Spinal cord (tissue), 9 donors: ENCODE measurements at regions not wholly inside any gene's neighbourhood (a gene's known extent, or its start where the extent isn't known, plus 50 kb on each side); places are given as distances from the start of the nearest gene placed in this dataset.
"Not testable (repeated sequence)": the region's sequence is repeated elsewhere in the genome, so short reads cannot be mapped to it uniquely, and the experiment has no call there.

ENCODE experiments used
- DNase-seq, 6 donors: peaks; one replicate each; pipeline versions ENCODE4 v3.0.0 to v3.0.0-alpha.2; 2013 to 2015; ENCODE audit warnings: low spot score in 6 of 6, low read depth in 4 of 6
- H3K27ac ChIP-seq: one replicate; pipeline ENCODE4 v1.5.1; 2013; ENCODE audit warnings: low read depth, low read length, control low read depth
- H3K27me3 ChIP-seq: one replicate; pipeline ENCODE4 v1.6.1; 2013; ENCODE audit warnings: low read length; ENCODE audit not compliant: control insufficient read depth, insufficient read depth
- H3K36me3 ChIP-seq: one replicate; pipeline ENCODE4 v1.6.1; 2013; ENCODE audit warnings: low read length; ENCODE audit not compliant: control insufficient read depth, insufficient read depth
- H3K4me1 ChIP-seq: one replicate; pipeline ENCODE4 v1.6.1; 2013; ENCODE audit warnings: low read length; ENCODE audit not compliant: control insufficient read depth, insufficient read depth
- H3K4me3 ChIP-seq: one replicate; pipeline ENCODE4 v1.5.1; 2013; ENCODE audit warnings: low read depth, low read length, control low read depth
- H3K9me3 ChIP-seq: one replicate; pipeline ENCODE4 v1.6.1; 2013; ENCODE audit warnings: low read length; ENCODE audit not compliant: control insufficient read depth, insufficient read depth
- WGBS: methylation state at CpG from one replicate; pipeline ENCODE4 v1.1.5; 2013; ENCODE audit warnings: missing lambda C conversion rate; ENCODE audit not compliant: insufficient coverage; 5-methylcytosine and 5-hydroxymethylcytosine counted together
- donor health status: healthy.

DNA sequence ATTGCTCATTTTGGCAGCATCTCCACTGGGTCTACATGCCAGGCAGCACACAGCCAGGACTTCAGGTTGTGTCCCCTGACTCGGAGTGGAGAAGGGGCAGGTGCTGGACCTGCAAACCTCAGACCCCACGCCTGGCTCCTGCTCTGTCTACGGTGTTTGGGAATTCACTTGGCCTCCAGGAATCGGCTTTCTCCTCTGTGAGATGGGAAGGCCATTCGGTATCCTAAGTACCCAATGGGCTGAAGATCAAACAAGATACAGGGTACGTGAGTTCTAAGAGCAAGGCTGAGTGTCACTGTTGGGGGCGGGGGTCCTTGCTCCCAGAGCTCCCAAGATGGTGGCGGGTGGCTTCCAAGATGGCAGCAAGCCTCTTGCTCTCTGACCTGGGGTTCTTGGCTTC, 73.2 kb upstream of the EN2 start:
- 94% methylated on average over 8 of the region's 8 CpGs for WGBS
- no peak for DNase-seq
- H3K27me3 ChIP-seq = peaks cover 55% of the 10 kb centered on the region

DNA sequence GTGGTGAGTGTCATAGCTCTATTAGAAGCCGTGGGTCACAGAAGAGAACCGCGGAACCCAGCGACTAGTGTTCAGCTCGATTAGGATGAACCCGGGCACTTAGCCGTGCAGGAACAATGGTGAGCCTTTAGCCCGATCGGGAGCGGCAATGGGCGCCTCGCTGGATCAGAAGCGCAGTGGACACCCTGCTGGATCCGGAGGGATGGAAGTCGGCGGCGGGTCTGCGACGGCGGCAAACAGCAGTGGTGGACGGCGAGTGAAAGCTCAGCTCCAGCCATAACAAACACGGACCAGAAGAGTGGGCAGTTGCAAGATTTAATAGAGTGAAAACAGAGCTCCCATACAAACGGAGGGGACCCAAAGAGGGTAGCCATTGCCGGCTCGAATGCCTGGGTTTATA, 72.7 kb upstream of the EN2 start:
- DNase-seq, H3K9me3 ChIP-seq, H3K36me3 ChIP-seq, H3K27ac ChIP-seq, H3K4me3 ChIP-seq: not testable (repeated sequence)
- peaks cover 24% of the 10 kb centered on the region for H3K4me1 ChIP-seq
- WGBS = 89% methylated on average over 26 of the region's 26 CpGs
- peaks cover 51% of the 10 kb centered on the region for H3K27me3 ChIP-seq

More for the DNA sequence above, 73.2 kb upstream of the EN2 start:
- no peak overlapping the region for H3K27ac ChIP-seq
- H3K4me1 ChIP-seq = peaks cover 27% of the 10 kb centered on the region
- H3K4me3 ChIP-seq = no peak overlapping the region
- no peaks in the 10 kb centered on the region for H3K9me3 ChIP-seq
- H3K36me3 ChIP-seq = no peaks in the 10 kb centered on the region

DNA sequence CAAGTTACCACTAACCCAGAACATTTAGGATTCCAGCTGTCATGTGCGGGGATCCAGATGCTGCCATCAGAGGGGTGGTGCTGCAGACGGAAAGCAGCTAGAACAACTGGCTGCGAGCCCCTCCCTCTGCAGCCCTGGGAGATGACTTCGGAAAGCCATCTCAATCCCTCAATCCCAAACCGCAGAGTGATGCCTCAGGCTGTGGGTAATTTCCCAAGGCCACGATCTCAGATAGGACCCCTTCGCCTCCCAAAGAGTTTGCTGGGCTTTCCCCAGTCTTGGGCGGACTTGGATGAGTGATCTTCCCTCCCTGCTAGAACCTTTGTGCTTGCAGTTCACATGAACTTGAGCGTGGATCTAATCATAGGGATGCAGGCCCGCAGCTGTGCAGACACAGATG, 71.3 kb upstream of the EN2 start:
- 80% methylated on average over 10 of the region's 10 CpGs for WGBS
- no peak overlapping the region for H3K27ac ChIP-seq
- no peak overlapping the region for H3K4me3 ChIP-seq
- no peak for DNase-seq
- peaks cover 13% of the 10 kb centered on the region for H3K4me1 ChIP-seq
- peaks cover 37% of the 10 kb centered on the region for H3K27me3 ChIP-seq
- H3K36me3 ChIP-seq = no peaks in the 10 kb centered on the region
- no peaks in the 10 kb centered on the region for H3K9me3 ChIP-seq

- peaks cover 31% of the 10 kb centered on the region for H3K27me3 ChIP-seq
- no peak overlapping the region for H3K4me3 ChIP-seq
- no peaks in the 10 kb centered on the region for H3K9me3 ChIP-seq
- no peaks in the 10 kb centered on the region for H3K36me3 ChIP-seq
- no peak for DNase-seq
- H3K4me1 ChIP-seq = peaks cover 8% of the 10 kb centered on the region
- WGBS = 87% methylated on average over 14 of the region's 16 CpGs
- H3K27ac ChIP-seq = no peak overlapping the region
These were observed 70.8 kb upstream of the EN2 start for GRCh38 chr7:155387066-155387620.

DNA sequence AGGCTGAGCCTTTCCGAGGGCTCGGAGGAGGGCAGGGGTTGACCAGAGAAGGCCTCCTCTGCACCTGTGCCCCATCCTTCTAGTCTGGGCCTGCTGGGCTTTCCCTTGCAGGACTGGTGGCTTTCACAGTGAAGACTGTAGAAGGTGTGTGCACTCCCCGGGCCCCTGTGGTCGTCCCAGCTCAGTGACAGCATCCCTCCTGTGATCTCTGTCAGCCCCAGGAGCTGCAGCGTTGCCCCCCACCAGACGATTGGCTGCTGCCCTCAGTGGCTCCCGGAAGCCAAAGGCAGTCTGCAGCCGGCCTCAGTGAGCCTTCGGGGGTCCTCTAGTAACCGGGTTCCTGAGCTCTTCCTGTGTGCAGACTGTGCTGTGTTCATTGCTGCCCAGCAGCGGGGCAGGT, 69.4 kb upstream of the EN2 start:
- Histone ChIP-seq H3K27ac (no peak overlapping the region), H3K4me1 (no peaks in the 10 kb centered on the region), H3K4me3 (no peak overlapping the region), H3K36me3 (no peaks in the 10 kb centered on the region), H3K27me3 (peaks cover 17% of the 10 kb centered on the region), H3K9me3 (no peaks in the 10 kb centered on the region)
- no peak for DNase-seq
- 76% methylated on average over 8 of the region's 11 CpGs for WGBS

DNA sequence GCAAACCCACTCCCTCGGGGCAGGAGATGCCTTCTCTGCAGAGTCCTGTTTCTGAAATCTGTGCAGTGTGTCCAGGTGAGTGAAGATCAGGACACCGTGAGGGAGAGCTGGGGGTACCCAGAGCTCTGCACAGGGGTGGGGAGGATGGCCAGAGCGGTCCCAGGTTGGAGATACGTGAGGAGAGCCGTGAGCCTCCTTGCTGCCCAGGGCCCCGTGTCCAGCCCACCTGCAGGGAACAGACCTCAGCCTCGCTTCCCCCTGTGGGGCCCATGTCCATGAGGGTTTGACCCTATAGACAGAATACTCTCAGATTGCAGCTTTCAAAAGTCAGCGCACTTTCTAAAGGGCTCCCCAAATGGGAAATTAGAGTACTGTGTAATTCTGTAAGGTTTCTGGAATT, 66.5 kb upstream of the EN2 start:
- H3K9me3 ChIP-seq = no peaks in the 10 kb centered on the region
- no peaks in the 10 kb centered on the region for H3K36me3 ChIP-seq
- peaks cover 7% of the 10 kb centered on the region for H3K4me1 ChIP-seq
- H3K4me3 ChIP-seq = no peak overlapping the region
- peaks cover 4% of the 10 kb centered on the region for H3K27me3 ChIP-seq
- no peak for DNase-seq
- 85% methylated on average over 7 of the region's 8 CpGs for WGBS
- no peak overlapping the region for H3K27ac ChIP-seq

- H3K4me3 ChIP-seq = no peak overlapping the region
- H3K27me3 ChIP-seq = peaks cover 2% of the 10 kb centered on the region
- H3K9me3 ChIP-seq = no peaks in the 10 kb centered on the region
- H3K36me3 ChIP-seq = no peaks in the 10 kb centered on the region
- peaks cover 7% of the 10 kb centered on the region for H3K4me1 ChIP-seq
- 67% methylated on average over 9 of the region's 11 CpGs for WGBS
- DNase-seq = peak in 1 of 6 donors; percentile 46
- no peak overlapping the region for H3K27ac ChIP-seq
These were observed 65.0 kb upstream of the EN2 start for GRCh38 chr7:155392726-155393570.

GRCh38 chr7:155394413-155394812, 63.5 kb upstream of the EN2 start:
- no peak overlapping the region for H3K4me3 ChIP-seq
- H3K27ac ChIP-seq = no peak overlapping the region
- H3K27me3 ChIP-seq = no peaks in the 10 kb centered on the region
- DNase-seq = no peak
- 95% methylated on average over 7 of the region's 7 CpGs for WGBS
- H3K4me1 ChIP-seq = peaks cover 7% of the 10 kb centered on the region
- no peaks in the 10 kb centered on the region for H3K9me3 ChIP-seq
- H3K36me3 ChIP-seq = no peaks in the 10 kb centered on the region

DNA sequence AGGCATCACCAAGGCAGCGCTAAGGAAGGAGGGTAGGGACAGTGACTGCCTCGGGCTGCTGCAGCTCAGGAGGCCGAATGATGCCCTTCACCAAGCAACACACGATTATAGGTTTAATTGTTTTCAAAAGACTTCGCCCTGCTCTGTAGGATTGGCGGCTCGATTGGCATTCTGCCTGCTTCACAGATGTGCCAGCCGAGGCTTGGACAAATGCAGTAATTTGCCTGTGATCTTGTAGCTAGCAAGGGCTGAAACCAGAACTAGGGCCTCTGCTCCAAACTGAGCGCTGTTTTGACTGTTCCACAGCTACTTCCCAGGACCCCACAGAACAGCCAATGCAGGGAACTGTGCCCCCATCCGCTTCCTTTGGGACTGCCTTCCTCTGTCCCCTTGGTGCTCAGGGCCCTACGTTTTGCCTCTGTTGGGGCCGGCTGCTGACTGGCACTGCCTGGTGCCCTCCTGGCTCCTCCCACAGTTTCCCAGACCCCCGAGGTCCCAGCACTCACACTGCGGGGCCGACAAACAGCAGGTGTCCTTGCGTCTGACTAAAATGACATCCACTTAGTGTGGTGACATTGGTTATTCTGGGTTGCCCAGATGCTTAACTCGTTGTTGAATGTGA, 62.6 kb upstream of the EN2 start:
- H3K9me3 ChIP-seq = no peaks in the 10 kb centered on the region
- H3K27me3 ChIP-seq = no peaks in the 10 kb centered on the region
- no peak overlapping the region for H3K4me3 ChIP-seq
- WGBS = 30% methylated on average over 12 of the region's 17 CpGs
- H3K4me1 ChIP-seq = peaks cover 13% of the 10 kb centered on the region
- no peak overlapping the region for H3K27ac ChIP-seq
- peak in 2 of 6 donors; percentile 72 to 83 for DNase-seq
- no peaks in the 10 kb centered on the region for H3K36me3 ChIP-seq
